OCI-M1 (cell line): ENCODE measurements at regions not wholly inside any gene's neighbourhood (a gene's known extent, or its start where the extent isn't known, plus 50 kb on each side); places are given as distances from the start of the nearest gene placed in this dataset.

Source experiments
- DNase-seq: peaks from one replicate; lab custom pipeline; 2025; lab: John Stamatoyannopoulos, UW

DNA sequence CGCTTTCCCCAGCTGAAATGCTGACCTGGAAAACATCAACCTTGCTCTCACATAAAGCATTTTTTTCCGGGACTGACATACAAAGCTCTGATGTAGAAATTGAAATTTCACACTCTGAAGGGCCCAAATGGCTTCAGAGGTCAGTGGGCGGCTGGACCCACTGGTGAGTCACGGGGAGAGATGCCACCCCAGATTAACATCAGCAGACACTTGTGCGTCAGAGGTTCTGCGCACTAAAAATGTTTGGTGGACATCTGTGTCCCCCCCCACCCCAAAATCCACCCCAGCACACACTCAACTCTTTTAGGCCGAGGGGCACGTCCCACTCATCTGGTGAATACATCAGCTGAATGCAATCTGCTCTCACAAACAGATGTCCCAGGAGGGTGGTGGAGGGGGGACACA is 208.9 kb downstream of the ASB1 start:
- DNase-seq = no peak

DNA sequence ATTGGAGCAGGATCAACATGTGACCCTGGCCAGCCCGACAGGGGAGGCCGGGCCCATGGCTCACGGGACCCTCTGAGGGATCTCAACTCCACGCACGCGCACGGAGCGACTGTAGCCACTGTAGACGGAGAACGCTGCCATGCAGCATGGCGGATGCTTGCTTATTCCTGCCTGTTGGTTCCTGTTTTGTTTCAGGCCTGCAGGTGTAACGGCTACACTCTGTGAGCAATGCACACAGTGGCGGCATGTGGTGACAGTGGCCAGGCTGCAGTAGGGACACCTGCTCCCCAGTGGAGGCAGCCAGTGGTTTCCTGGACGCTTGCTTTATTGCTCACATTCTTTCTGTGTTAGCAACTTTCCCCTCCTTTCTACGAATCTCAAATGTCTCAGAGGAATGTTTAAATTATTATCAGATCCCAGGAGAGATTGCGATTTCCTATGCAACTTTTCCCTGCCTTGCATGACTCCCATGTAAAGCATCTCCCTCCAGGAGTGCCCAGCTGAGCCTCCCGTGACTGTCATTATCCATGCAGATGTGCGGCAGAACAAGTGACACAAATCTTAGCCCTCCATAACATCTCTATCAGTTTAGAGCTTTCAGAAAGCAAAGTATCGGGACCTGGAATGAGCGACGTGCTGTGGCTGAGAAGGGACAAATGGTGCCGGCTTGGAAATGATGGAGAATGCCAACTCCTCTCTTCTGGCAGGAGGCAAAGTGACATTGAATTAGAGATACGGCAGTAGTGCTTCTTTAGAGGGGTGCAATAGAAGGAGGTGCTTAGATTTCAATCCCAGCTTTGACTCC is 209.7 kb downstream of the ASB1 start:
- DNase-seq = no peak

DNA sequence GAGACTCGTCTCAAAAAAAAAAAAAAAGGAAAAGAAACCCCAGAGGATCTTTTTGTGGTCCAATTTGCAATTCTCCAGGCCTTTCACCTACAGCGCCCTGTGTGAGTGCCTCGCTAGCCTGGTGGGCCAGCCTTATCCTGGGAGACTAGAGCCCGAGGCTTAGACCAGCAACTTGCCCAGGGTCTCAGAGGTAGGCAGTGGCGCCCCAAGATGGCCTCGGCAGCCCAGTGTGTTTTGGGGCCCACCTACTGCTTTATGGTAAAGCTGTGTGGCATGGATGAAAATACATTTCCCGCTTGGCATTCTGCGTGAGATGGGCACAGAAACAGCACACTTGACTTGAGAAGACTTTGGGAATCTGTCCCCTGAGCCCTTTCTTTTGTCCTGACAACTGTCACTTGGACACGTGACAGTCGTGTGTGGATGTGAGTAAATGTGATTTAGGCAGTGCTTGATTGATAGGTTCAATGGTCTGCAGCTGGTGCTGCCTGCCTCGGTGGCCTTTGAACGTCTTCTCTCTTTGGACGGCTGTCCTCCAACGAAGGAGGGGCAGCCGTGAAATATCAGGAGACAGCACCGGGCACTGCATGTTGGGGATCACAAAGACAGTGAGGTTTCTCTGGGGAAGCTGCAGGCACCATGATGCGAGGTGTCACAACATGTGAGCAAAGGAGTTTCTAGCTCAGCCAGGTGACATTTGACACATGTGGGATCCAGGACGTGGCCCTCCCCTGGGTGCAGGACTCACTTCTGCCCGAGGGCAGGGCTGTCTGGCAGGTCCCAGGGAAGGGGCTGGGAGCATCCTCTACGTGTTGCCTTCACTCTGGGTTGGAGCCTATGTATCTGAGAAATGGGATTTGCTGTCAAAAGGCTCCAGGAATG is 209.5 kb upstream of the TWIST2 start:
- no peak for DNase-seq

DNA sequence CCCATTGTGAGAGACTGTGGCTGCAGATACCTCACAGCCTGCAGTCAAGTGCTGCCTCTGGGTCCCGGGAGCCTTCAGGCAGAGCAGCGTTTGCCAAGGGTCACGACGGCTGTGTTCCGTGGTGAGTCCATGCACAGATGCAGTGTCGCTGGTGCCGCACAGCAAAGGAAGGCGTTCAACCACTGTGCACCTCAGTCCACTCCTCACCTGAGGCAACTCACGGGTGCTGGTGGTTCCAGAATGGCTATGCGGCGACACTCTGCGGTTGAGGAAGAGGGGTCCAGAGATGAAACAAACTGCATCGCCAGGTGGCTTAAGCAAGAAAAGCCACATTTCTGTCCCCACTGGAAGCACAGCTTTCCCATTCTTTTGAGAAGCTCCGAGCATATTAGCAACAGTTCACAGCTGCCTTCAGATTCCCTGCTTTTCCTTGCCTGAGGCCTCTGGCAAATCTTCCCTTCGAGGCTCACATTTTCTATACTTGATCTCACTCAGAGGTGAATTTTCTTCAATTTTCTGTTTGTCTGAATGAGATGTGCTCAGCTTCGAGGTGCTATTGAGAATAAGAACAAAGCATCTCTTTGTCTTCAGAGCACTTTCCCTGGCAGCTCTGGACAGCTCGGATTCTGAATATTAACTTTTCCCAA is 208.8 kb upstream of the TWIST2 start:
- DNase-seq = no peak

DNA sequence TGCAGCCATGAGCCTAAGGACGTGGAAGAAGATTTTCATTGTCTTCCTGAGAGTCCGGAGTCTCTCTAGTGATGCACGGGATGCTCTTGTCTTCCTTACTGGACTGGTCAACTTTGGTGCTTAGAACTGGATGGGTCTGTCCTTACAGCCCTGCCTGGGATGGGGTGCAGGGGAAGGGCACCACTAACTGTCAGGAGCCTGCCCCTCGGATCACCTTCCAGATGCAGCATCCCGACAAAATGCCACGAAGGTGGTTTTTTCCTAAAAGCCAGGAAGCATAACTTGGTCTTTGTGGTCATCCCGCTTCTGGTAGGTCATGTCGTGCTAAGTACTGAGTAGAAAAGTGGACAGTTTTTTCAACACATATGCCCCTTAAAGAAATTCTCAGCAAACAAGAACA is 207.4 kb upstream of the TWIST2 start:
- no peak for DNase-seq

DNA sequence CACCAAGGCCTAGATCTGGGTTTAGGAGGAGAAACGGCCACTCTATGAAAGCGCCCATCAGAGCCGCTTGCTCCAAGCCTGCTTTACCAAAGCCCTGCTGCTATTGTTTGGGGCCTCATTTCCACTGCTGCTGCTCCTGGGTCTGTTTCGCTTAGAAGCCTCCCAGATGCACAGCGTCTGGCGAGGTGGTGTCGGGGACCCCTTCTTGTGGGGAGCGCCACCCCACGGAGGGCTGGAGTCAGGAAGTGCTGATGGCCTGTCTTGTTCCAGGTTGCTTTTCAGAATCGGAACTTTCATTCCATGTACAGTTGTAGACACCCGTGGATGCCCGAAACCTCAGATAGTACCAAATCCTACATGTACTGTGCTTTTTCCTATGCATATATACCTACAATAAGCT is 204.9 kb upstream of the TWIST2 start:
- DNase-seq = no peak

DNA sequence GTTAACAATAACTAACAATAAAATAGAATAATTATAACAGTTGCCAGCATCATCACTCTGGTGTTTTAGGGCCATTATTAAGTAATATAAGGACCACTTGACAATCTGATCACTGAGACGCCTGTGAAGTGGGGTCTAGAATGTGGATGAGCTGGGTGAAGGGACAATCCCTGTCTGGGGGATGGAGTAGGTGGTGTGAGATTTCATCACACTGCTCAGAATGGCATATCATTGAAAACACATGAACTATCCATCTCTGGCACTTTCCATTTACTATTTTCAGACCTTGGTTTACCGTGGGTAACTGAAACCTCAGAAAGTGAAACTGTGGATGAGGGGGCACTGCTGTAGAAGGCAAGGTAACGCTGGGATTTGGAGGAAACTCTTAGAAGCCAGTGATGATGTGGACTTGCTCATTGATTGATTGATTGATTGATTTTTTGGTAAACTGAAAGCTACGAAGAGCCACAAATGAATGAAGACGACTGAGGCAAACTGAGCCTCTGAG is 204.4 kb upstream of the TWIST2 start:
- no peak for DNase-seq

DNA sequence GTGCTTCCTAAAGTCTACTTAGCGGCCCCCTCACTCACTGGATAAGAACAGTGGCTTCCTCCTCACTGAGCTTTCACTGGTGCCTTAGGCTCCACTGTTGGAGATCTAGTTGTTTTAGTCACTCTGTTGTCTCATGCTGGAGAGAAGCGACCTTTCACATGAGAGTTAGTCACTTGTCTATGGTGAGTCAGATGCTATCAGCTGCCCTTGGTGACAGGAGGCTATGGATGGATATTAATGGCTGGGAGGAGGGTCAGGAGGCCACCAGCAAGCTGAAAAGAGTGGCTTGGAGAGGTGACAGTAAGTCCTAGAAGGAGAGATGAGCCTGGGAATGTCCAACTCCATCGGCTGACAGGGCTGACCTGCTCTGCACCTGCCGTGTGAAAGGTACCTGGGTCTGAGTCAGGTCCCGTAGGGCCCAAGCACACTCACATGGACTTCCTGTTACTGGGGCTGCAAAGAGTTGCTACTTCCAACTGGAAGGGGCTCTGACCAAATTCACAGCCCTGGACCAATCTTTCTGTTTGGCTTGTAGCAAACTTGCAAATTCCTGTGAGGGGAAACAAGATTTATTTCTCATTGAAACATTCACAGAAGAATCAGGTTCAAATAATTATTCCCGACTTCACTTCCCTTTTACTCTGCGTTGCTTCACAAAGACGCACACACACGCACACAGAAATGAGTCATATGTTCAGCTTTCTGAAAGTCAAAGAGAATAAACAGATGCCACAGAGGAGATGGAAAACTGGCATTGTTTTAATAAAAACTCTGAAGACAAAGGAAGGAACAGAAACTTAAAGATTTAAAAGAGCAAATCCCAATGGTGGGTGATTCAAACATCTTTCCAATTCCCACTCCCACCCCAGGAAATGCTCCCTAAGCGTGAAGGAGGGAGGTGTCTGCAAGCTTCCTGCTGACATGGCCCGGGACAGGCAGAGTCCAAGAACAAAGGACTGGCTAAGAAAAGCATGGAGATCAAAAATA is 203.5 kb upstream of the TWIST2 start:
- DNase-seq = no peak

DNA sequence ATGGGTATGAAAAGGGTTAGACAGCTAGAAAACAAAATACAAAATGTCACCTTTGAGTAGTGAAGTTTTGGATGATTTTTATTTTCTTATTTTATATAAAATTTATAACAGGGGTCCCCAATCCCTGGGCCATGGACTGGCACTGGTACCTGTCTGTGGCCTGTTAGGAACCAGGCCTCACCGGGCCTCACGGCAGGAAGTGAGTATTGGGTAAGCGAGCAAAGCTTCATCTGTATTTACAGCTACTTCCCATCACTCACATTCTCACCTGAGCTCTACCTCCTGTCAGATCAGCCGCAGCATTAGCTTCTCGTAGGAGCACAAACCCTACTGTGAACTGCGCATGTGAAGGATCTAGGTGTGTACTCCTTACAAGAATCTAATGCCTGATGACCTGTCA is 202.8 kb upstream of the TWIST2 start:
- no peak for DNase-seq

DNA sequence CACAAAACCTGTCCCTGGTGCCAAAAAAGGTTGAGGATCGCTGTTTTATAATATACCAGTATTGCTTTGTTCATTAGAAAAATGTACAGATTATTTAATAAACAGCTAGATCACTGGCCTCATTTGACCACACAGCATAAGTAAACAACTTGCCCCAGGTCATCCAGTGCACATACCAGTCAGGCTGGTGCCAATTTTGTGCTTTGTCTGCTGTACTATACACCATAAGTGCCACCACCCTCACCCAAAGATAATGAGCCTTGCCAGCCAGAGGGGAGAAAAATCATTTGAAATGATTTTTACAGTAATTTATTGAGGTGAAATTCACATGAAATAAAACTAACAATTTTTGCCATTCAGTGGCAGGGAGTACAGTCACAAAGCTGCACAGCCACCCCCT is 202.2 kb upstream of the TWIST2 start:
- no peak for DNase-seq

DNA sequence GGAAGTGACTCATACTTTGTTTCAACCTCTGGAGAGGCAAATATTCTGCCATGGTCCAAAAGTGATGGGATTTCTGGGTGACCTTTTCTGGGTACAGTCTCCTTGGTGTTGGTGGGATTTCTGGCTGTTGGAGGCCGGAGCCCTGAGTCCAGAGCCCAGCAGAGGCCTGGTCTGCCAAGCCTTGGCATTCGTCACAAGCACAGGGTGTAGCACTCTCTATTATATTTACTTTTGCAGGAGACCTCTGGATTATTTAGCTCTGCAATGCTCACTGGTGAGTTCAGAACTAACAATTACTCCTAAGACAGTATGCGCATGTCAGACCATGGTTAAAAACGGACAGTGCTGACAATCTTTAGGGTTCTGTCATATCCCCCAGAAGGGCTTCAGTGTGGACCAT is 201.6 kb upstream of the TWIST2 start:
- DNase-seq = no peak

DNA sequence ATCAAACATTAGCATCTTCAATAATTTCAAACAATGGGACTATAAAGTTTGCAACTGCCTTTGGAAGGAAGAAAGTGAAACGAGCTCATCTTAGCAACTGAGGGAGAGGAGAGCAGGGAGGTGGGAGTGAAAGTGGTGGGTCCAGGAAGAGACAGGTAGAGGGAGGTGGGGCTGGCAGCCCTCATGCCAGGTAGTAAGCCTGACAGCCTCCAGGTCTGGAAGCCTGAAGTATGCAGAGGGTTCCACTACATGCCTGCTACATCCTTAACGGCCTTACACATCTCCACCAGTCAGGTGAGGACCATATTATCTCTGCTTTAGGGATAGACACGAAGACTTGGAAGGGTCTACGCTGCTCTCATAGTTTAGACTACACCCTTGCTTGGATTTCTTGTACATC is 201.1 kb upstream of the TWIST2 start:
- no peak for DNase-seq

DNA sequence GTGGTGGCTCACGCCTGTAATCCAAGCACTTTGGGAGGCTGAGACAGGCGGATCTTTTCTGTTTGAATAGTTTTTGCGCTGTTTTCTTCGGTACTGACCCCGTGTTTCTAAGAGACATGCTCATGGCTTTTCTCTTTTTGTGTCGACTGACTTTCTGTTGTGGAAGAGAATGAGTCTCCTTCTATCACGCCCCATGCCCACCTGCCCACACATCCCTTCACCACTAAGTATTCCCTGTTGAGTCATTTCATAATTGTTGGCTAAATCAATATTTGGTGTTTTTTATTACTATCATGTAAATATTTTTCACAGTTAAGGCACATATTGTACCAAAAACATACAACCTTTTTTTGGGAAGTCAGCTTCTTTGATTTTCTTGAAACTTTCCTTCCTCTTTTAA is 198.8 kb upstream of the TWIST2 start:
- no peak for DNase-seq

DNA sequence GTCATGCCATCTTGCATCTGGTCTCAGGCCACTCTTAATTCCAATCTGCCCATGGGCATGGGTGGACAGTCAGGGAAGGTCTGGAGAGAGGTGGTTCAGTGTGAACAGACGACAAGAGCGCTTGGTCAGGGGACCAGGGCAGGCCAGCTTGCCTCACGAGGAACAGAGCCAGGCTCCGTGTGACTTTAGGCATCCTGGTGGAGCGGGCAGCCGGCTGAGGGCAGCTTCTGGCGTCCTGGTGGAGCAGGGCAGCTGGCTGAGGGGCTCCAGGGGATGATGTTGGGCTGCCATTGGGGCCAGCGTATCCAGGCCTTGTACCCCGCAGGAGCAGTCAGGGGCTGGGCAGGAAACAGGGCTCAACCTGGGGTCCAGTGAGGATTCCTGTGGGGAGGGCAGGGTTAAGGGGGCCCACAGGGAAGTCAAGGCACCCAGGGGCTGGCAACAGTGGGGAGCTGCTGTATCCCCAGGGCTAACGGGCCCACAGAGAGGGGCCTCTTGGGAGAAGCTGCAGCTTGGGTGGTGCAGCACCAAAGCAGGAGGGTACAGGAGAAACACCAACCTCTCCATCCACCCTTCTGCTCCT is 197.9 kb upstream of the TWIST2 start:
- no peak for DNase-seq

DNA sequence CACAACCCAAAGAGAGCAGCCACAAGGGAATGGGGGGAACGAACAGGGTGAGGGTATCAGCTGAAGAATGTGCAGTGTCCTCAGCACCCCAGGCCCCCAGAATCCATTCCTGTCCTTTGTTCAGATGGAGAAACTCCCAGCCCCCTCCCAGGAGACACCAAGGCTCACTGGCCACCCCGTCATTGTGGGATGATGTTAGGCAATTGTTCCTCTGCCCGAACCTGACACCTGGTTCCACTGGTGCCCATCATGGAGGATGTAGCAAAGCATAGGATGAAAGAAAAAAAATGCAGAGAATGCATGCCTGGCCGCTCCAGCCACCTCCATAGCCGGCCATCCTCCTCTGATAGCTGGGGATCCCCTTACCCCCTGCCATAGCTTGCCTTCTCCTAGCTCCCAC is 197.3 kb upstream of the TWIST2 start:
- no peak for DNase-seq

DNA sequence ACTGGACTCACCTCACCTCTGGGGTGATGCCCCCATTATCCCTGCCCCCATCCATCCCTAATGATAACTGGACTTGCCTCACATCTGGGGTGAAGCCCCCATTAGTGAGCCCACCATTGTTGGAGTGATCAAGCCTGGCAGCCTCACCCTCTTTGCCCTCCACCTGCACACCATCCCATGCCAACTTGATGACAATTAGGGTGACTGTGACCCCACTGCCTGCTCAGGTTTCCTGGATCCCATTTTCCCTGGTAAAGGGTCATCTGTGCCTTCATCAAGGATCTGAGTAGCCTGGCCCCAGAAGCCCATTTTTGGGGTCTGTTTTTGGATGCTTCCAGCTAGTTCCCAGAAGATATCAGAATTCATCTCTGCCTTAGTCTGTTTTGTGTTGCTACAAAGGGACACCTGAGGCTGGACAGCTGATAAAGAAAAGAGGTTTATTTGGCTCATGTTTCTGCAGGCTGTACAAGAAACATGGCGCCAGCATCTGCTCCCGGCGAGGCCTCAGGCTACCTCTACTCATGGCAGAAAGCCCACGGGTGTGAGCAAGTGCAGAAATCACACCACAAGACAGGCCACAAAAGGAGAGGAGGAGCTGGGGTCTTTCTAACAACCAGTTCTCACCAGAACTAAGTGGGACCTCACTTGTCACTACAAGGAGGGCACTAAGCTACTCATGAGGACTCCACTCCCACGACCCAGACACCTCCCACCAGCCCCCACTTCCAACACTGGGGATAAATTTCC is 196.4 kb upstream of the TWIST2 start:
- no peak for DNase-seq

DNA sequence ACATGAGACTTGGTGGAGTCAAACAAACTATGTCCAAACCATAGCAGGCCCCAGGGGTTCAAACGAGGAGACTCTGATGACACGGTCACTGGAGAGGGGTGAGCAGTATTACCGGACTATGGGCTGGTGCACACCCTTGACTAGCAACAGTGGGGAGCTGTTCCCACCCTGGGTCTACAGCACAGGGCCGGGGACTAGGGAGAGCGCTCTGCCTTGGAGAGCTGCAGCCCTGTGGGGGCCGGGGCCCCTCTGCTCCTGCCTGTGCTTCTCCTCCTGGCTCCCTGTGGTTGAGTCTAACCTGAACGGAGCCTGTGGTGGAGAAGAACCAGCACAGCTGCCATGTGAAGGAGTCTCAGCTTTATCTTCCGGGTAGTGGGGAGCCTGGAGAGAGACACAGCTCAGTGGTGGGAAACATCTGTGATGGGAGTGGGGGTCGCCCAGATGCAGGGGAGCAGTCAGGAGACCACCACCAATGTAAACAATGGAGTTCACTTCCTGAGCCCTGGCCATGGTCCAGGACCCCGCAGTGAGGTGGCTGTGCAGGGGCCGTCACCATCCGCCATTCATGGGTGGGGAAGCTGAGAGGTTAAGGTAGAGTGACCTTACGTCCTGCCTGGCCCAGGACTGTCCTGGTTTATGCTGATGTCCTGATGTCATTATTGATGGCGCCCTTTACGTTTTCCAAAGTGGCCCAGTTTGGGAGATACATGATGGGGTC is 195.7 kb upstream of the TWIST2 start:
- DNase-seq = no peak

DNA sequence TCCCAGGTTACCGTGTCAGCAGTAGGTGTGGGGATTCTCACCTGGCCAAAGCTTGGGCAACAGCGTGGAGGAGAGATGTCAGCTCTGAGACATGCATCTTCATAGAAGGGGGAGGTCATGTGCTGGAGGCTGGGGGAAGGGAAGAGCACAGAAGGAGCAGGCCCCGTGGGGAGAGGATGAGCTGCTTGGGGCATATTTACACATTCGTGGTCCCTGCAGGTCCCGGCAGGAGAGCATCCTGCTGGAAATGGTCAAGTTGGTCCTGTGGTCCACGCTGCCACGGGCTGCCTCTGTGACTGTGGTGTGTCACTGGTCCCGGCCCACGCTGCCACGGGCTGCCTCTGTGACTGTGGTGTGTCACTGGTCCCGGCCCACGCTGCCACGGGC is 195.1 kb upstream of the TWIST2 start:
- DNase-seq = no peak

DNA sequence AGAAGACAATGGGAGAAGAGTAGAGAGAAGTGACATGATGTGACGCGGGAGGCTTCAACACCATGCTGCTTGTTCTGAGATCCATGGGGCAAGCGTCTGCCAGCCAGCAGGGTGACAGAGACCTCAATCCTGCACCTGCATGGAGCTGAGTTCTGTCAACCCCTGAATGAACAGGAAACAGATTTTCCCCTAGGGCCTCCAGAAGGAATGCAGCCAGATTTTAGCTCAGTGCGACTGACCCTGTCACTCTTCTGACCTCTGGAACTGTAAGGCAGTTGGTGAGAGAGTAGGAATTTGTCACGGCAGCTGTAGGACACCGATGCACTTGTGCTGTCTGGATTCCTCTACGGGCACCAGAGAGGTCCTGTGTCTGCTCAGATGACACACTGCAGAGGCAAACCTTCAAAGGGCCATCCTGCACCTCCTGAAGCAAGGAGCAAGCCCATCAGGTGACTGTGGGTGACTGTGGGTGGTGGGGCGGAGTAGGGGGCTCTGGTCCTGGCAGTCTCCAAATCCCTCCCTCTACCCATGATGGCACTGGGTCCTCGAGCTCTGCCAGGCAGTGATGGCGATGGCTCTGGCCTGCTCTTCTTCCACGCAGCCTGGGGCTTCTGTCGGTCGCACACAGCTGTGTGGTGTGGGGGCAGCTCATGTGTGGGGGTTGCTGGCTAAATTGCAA is 194.3 kb upstream of the TWIST2 start:
- no peak for DNase-seq
